A673 (cell line): ENCODE measurements at regions not wholly inside any gene's neighbourhood (a gene's known extent, or its start where the extent isn't known, plus 50 kb on each side); places are given as distances from the start of the nearest gene placed in this dataset.

Source experiments
- BruUV-seq: library from RNA; stranded (reverse); fragments of 400-500 nt; replicated peaks from 2 replicates; lab custom pipeline; 2021; lab: Mats Ljungman, UMichigan
- CTCF ChIA-PET: fragments of 300-600 bp; sonication (Branson Sonifier 250); formaldehyde crosslinking; loops from one replicate; lab custom pipeline; 2022; ENCODE audit warnings: antibody characterized with exemption; lab: Charles Lee
- POLR2A ChIA-PET: fragments of 300-600 bp; sonication (Branson Sonifier 250); formaldehyde crosslinking; loops from one replicate; lab custom pipeline; 2022; ENCODE audit warnings: antibody characterized with exemption; ENCODE audit not compliant: low non-redundant PET; lab: Charles Lee
- DNase-seq: peaks from one replicate; pipeline ENCODE4 v3.0.0-alpha.2; 2015; ENCODE audit warnings: low spot score
- H3K27ac ChIP-seq: fragments of 200-600 bp; sonication (generic); 2 replicates; pipeline ENCODE4 v1.5.1; 2016; ENCODE audit warnings: mixed run types, low read depth, mild to moderate bottlenecking, mixed read lengths, antibody characterized with exemption, low read length; ENCODE audit not compliant: poor library complexity, severe bottlenecking
- H3K27me3 ChIP-seq: fragments of 200-600 bp; sonication (generic); replicated peaks from 2 replicates; pipeline ENCODE4 v1.6.1; 2017; ENCODE audit warnings: mixed run types, low read depth, mild to moderate bottlenecking, mixed read lengths, antibody characterized with exemption, low read length; ENCODE audit not compliant: insufficient read depth, poor library complexity
- H3K36me3 ChIP-seq: fragments of 200-600 bp; sonication (generic); 2 replicates; pipeline ENCODE4 v1.6.1; 2016; ENCODE audit warnings: mixed run types, mild to moderate bottlenecking, mixed read lengths, antibody characterized with exemption, low read length; ENCODE audit not compliant: insufficient read depth, poor library complexity, severe bottlenecking
- H3K4me1 ChIP-seq: fragments of 200-600 bp; sonication (generic); 2 replicates; pipeline ENCODE4 v1.6.1; 2017; ENCODE audit warnings: mixed run types, mild to moderate bottlenecking, mixed read lengths, antibody characterized with exemption, low read length; ENCODE audit not compliant: insufficient read depth, poor library complexity, severe bottlenecking
- H3K4me3 ChIP-seq: fragments of 200-600 bp; sonication (generic); 2 replicates; pipeline ENCODE4 v1.5.1; 2016; ENCODE audit warnings: low read depth, mixed run types, mild to moderate bottlenecking, mixed read lengths, low read length; ENCODE audit not compliant: poor library complexity, severe bottlenecking
- H3K9me3 ChIP-seq: fragments of 200-600 bp; sonication (generic); 2 replicates; pipeline ENCODE4 v1.6.1; 2016; ENCODE audit warnings: mixed run types, low read depth, mild to moderate bottlenecking, mixed read lengths, antibody characterized with exemption, low read length; ENCODE audit not compliant: poor library complexity, severe bottlenecking
- EZH2 ChIP-seq: fragments of 200-600 bp; sonication (generic); IDR thresholded peaks from 2 replicates; pipeline ENCODE4 v1.6.1; 2017; ENCODE audit warnings: borderline replicate concordance, low read depth, mild to moderate bottlenecking, mixed read lengths, antibody characterized with exemption, low read length; ENCODE audit not compliant: poor library complexity, severe bottlenecking
- intact Hi-C: fragments of 100-400 bp; cut with micrococcal nuclease; formaldehyde crosslinking; loops from one replicate; pipeline ENCODE4 v1.10.0; 2022; ENCODE audit not compliant: unreplicated experiment
- TF ChIP-seq, protein P1 (sequence below): fragments of 300-800, 200-600 bp; sonication (generic); conservative IDR thresholded peaks from 2 replicates; pipeline ENCODE4 v1.5.1; 2017; ENCODE audit warnings: low read depth, mild to moderate bottlenecking, antibody characterized with exemption, low read length, moderate library complexity, mixed read lengths

DNA sequence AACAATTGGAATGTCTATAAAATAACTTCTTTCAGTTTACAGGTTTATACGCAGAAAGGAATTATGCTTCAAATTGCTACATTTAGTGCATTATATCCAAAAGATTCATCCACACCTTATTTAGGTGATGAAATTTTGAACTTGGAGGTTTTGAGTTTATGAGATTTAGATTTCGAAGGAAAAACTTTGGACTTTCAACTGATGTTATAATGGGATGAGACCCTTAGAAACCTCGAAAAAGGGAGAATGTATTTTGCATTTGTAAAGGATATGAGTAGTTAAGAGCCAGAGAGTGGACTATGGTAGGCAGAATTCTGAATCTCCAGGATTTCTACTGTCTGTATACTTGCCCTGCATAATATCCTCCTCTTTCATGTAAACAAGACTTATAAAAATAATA lies 851.6 kb upstream of the MGAT4C start:
- POLR2A ChIA-PET, result no interaction called here
- no peaks in the 10 kb centered on the region for H3K4me1 ChIP-seq
- TF ChIP-seq, protein P1, sequence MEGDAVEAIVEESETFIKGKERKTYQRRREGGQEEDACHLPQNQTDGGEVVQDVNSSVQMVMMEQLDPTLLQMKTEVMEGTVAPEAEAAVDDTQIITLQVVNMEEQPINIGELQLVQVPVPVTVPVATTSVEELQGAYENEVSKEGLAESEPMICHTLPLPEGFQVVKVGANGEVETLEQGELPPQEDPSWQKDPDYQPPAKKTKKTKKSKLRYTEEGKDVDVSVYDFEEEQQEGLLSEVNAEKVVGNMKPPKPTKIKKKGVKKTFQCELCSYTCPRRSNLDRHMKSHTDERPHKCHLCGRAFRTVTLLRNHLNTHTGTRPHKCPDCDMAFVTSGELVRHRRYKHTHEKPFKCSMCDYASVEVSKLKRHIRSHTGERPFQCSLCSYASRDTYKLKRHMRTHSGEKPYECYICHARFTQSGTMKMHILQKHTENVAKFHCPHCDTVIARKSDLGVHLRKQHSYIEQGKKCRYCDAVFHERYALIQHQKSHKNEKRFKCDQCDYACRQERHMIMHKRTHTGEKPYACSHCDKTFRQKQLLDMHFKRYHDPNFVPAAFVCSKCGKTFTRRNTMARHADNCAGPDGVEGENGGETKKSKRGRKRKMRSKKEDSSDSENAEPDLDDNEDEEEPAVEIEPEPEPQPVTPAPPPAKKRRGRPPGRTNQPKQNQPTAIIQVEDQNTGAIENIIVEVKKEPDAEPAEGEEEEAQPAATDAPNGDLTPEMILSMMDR, result no peak
- no peak for TF ChIP-seq EZH2
- CTCF ChIA-PET, result no interaction called here
- intact Hi-C loops, result no loop called here
- no peak overlapping the region for H3K27ac ChIP-seq
- no TSS peak for BruUV-seq
- H3K27me3 ChIP-seq, result no peaks in the 10 kb centered on the region
- DNase-seq, result no peak
- H3K4me3 ChIP-seq, result no peak overlapping the region
- no peaks in the 10 kb centered on the region for H3K36me3 ChIP-seq
- H3K9me3 ChIP-seq, result no peaks in the 10 kb centered on the region

DNA sequence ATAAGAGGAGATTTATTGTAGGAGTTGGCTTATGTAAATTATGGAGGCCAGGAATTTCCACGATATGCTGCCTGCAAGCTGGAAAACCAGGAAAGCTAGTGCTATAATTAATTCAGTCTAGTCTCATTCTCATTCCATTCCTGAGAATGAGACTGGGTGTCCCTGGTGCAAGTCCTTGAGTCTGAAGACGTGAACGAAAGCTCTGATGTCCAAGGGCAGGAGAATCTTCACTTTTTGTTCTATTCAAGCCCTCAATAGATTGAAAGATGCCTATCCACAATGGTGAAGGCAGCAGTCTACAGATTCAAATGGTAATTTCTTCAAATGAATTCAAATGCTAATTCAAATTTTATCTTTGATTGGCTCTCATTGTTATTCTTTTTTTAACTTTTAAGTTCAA lies 851.1 kb upstream of the MGAT4C start:
- POLR2A ChIA-PET, result no interaction called here
- Histone ChIP-seq H3K27me3 (no peaks in the 10 kb centered on the region), H3K27ac (no peak overlapping the region), H3K9me3 (no peaks in the 10 kb centered on the region), H3K36me3 (no peaks in the 10 kb centered on the region), H3K4me1 (no peaks in the 10 kb centered on the region), H3K4me3 (no peak overlapping the region)
- DNase-seq, result no peak
- intact Hi-C loops, result no loop called here
- BruUV-seq, result no TSS peak
- no peak for TF ChIP-seq EZH2
- CTCF ChIA-PET, result no interaction called here

DNA sequence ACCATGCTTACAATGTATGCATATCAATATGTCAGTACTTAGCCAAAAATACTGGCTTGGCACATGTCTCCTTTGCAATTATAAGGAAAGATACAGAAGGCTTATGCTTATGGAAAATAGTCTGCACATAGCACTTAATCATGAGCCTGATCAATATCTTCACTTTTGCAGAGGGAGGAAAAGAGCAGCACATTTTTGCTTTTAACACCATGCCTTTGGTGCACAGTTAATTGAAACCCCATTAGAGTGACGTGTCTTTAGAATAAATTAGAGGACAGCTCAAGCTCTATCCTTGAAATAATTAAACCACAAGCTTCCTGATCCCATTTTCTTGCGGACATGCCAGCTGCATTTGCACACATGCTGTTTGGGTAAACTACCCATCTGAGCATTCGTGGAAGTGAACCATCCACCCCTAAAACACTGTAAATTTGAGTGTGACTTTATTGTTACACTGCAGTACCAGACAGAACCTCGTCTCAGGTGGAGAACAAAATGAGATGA lies 839.9 kb upstream of the MGAT4C start:
- peaks cover 7% of the 10 kb centered on the region for H3K4me1 ChIP-seq
- intact Hi-C loops, result no loop called here
- no peak overlapping the region for H3K27ac ChIP-seq
- peak; percentile 67 for DNase-seq
- ChIA-PET CTCF (no interaction called here), POLR2A (no interaction called here)
- H3K4me3 ChIP-seq, result no peak overlapping the region
- BruUV-seq, result no TSS peak
- no peaks in the 10 kb centered on the region for H3K9me3 ChIP-seq
- no peak for TF ChIP-seq EZH2
- TF ChIP-seq, protein P1, result no peak
- H3K27me3 ChIP-seq, result no peaks in the 10 kb centered on the region
- no peaks in the 10 kb centered on the region for H3K36me3 ChIP-seq

DNA sequence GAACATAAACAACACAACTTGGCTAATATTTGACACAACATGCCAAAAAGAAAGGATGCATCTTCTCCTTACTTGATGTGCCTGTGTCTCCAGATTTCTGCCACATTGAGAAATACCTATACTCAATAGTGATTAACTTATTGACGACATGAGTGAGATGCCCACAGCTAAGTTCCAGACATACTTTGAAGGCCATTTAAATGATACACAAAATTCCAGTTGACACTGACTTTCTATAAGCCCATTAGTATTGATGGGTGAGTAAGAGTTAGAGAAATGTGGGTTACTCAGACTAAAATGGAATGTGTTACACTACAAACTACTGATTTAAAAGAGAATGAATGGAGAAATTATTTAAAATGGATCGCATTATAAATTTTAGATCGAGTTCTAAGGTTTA lies 838.2 kb upstream of the MGAT4C start:
- no peak for DNase-seq
- peaks cover 7% of the 10 kb centered on the region for H3K4me1 ChIP-seq
- no peaks in the 10 kb centered on the region for H3K9me3 ChIP-seq
- ChIA-PET POLR2A (no interaction called here), CTCF (no interaction called here)
- H3K27ac ChIP-seq, result no peak overlapping the region
- no peak overlapping the region for H3K4me3 ChIP-seq
- TF ChIP-seq, protein P1, result no peak
- TF ChIP-seq EZH2, result no peak
- H3K27me3 ChIP-seq, result no peaks in the 10 kb centered on the region
- intact Hi-C loops, result no loop called here
- no TSS peak for BruUV-seq
- no peaks in the 10 kb centered on the region for H3K36me3 ChIP-seq
